ENCODE measurements at regions not wholly inside any gene's neighbourhood (a gene's known extent, or its start where the extent isn't known, plus 50 kb on each side); places are given as distances from the start of the nearest gene placed in this dataset.
"Not testable (repeated sequence)": the region's sequence is repeated elsewhere in the genome, so short reads cannot be mapped to it uniquely, and the experiment has no call there.

DNA sequence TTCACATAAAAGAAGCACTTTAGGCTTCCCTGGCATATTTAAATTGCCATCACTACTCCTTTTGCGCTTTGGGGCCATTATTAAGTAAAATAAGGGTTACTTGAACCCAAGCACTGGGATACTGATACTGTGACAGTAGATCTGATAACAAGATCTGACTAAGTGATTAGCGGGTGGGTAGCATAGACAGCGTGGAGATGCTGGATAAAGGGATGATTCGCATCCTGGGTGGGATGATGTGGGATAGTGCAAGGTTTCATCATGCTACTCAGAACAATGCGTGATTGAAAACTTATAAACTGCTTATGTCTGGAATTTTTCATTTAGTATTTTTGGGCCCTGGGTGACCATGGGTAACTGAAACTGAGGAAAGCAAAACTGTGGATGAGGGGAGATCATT is 75.1 kb downstream of the PTTG1 start:
- TF ChIP-seq, protein P1, sequence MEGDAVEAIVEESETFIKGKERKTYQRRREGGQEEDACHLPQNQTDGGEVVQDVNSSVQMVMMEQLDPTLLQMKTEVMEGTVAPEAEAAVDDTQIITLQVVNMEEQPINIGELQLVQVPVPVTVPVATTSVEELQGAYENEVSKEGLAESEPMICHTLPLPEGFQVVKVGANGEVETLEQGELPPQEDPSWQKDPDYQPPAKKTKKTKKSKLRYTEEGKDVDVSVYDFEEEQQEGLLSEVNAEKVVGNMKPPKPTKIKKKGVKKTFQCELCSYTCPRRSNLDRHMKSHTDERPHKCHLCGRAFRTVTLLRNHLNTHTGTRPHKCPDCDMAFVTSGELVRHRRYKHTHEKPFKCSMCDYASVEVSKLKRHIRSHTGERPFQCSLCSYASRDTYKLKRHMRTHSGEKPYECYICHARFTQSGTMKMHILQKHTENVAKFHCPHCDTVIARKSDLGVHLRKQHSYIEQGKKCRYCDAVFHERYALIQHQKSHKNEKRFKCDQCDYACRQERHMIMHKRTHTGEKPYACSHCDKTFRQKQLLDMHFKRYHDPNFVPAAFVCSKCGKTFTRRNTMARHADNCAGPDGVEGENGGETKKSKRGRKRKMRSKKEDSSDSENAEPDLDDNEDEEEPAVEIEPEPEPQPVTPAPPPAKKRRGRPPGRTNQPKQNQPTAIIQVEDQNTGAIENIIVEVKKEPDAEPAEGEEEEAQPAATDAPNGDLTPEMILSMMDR (IDR thresholded peaks at IDR 0.05; ENCODE audit: low read length, missing control alignments), result no peak
- no peak for DNase-seq (ENCODE audit: low read depth)
- no peak overlapping the region for H3K4me3 ChIP-seq (replicated peaks; ENCODE audit: low read depth, low read length)

DNA sequence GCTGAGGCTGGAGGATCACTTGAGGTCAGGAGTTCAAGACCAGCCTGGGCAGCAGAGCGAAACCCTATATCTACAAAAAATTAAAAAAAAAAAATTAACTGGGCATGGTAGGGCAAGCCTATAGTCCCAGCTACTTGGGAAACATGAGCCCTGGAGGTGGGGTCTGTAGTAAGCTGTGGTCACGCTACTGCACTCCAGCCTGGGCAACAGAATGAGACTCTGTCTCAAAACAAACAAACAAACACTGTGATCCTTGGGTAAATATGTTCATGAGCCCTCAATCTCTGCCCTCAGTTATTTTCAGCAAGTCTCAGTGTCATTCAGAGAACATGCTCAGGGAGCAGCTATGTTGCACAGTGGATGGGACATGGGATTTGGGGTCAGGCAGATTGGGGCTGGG is 76.2 kb downstream of the PTTG1 start:
- no peak overlapping the region for H3K4me3 ChIP-seq (replicated peaks; ENCODE audit: low read depth, low read length)
- TF ChIP-seq, protein P1 (IDR thresholded peaks at IDR 0.05; ENCODE audit: low read length, missing control alignments), result no peak
- DNase-seq (ENCODE audit: low read depth), result no peak

DNA sequence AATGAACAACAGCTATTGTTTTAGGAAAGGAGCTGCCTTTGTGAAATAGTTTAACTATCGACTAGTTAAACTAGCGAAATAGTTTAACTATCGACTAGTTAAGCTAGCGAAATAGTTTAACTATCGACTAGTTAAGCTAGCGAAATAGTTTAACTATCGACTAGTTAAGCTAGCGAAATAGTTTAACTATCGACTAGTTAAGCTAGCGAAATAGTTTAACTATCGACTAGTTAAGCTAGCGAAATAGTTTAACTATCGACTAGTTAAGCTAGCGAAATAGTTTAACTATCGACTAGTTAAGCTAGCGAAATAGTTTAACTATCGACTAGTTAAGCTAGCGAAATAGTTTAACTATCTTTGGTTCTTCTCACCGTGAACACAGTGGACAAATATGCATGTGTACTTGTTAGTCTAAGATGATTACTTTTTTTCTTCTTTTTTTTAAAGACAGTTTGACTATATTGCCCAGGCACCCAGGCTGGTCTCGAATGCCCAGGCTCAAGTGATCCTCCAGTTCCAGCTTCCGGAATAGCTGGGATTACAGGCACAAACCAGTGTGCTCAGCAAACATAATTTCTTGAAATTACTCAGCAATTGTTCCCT is 76.9 kb downstream of the PTTG1 start:
- not testable (repeated sequence) for DNase-seq (ENCODE audit: low read depth); H3K4me3 ChIP-seq (replicated peaks; ENCODE audit: low read depth, low read length)

DNA sequence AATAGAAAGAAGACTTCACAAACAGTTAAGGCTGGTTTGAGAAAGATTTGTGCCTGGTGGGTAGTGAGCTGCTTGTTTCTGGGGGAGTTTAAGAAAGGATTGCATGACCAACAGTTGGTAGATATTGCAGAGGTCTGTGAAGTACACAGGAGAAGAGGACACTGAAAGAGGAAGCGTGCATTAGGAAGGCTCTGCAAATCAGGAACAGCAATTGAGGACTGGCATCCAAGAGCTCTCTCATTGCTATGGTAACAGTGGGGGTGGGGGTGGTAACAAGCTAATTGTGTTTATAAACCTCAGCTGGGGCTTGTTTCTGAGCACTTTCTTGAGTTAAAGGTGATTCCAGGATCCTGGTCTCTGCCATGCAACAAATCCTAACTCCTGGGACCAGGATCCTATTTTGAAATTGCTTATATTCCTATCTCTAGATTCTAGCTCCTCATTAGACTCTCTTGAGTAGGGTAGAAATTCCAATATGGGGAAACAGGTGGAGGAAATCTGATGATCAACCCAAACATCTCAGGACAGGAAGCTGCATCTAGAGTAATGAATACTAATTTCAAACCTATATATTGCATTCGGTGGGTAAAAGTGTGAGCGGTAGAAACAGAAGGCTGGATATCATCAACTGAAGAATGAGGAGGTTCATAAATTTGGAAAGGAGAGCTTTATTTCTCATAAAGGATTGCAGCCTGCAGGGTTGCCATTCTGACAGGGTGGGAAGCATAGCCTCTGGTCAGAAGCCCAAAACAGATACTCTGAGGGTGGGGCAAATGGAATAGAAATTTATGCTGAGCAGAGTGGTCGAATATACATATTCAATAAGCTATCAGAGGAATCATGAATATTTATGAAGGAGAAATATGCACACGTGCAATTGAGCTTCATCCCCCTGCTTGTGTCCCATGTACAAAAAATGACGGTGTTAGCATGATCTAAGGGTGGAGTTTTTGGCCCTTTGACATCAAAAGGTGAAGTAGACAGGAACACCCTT is 79.4 kb downstream of the PTTG1 start:
- no peak overlapping the region for H3K4me3 ChIP-seq (replicated peaks; ENCODE audit: low read depth, low read length)
- TF ChIP-seq, protein P1 (IDR thresholded peaks at IDR 0.05; ENCODE audit: low read length, missing control alignments), result no peak
- DNase-seq (ENCODE audit: low read depth), result no peak

DNA sequence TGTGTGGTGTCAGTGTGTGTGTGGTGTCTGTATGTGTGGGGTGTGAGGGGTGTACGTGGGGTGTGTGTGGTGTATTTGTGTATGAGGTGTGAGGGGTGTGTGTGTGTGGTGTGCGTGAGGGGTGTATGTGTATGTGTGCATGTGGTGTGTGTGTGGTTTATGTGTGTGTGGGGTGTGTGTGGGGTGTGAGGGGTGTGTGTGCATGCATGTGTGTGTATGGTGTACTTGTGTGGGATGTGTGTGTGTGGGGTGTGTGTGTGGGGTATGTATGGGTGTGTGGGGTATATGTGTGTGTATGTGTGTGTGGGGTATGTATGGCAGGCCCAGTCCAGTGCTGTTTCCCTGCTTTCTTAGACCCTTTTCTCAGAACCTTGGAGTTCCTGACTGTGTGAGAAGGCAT is 83.3 kb downstream of the PTTG1 start:
- H3K4me3 ChIP-seq (replicated peaks; ENCODE audit: low read depth, low read length), result no peak overlapping the region
- TF ChIP-seq, protein P1 (IDR thresholded peaks at IDR 0.05; ENCODE audit: low read length, missing control alignments), result no peak
- DNase-seq (ENCODE audit: low read depth), result no peak

DNA sequence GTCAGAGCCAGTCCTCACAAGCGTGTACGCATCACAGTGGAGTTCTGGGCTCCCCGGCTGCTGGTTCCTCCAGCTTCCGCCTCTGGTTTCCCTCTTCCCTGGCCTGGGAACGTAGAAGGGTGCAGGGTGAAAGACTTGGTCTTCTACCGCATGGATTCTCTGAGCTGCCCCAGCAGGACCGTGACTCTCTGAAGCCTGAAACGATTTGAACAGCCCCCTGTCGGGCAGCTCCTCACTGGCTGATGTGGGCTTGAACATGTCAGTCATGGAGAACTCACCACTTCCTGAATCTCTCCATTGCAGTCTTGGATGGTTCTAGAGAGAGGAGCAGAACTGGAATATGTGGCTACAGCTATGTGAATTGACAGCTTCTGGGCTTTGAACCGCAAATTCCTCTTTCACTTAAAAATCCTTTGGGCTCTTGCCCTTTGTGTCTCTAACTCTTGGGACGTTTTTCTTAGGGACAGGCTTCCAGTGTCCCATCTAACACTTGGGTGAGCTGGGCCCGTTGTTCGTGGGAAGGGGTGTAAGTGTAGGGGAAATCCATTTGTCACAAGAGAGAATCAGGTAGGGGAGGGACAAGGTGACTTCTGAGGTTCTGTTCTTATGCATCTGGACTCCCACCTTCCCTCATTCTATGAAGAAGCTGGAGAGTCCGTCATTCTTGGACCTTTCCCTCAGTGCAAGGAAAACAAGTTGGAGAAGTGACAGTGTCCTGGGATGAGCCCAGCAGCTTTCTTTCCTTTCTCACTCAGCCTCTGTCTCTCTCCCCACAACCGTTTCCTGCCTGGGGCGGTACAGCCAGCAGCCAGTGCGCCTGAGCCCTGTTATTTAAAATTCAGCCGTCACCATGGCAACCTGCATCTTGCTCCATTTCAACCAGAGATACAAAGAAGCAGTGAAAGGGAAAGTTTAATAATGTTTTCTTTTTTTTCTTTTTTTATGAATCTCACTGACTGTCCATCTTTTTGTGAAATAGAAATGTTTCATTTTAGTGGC is 84.7 kb downstream of the PTTG1 start:
- TF ChIP-seq, protein P1 (IDR thresholded peaks at IDR 0.05; ENCODE audit: low read length, missing control alignments), result no peak
- peak; percentile 67 for DNase-seq (ENCODE audit: low read depth)

More for the DNA sequence above, 84.7 kb downstream of the PTTG1 start:
- H3K4me3 ChIP-seq (replicated peaks; ENCODE audit: low read depth, low read length), result no peak overlapping the region

Measured in fibroblast of pulmonary artery (primary cell).